Bronchial epithelial cell (primary cell): ENCODE measurements at regions not wholly inside any gene's neighbourhood (a gene's known extent, or its start where the extent isn't known, plus 50 kb on each side); places are given as distances from the start of the nearest gene placed in this dataset.

Source experiments
- DNase-seq: peaks from one replicate; pipeline ENCODE4 v3.0.0-alpha.2; 2010; ENCODE audit warnings: low read depth
- FAIRE-seq: peaks from 2 replicates; lab custom pipeline; 2011; peaks lifted over from hg19 to GRCh38; lab: Jason Lieb, UNC
- H3K27me3 ChIP-seq: 2 replicates; pipeline ENCODE4 v1.5.1; 2011; ENCODE audit warnings: low read length; ENCODE audit not compliant: control insufficient read depth, insufficient read depth
- H3K36me3 ChIP-seq: 2 replicates; pipeline ENCODE4 v1.5.1; 2011; ENCODE audit warnings: low read length; ENCODE audit not compliant: control insufficient read depth, insufficient read depth
- H3K4me3 ChIP-seq: 2 replicates; pipeline ENCODE4 v1.5.1; 2011; ENCODE audit warnings: mild to moderate bottlenecking, low read depth, low read length, control low read depth
- CTCF ChIP-seq: IDR thresholded peaks from 2 replicates; pipeline ENCODE4 v1.5.1; 2011; ENCODE audit warnings: mild to moderate bottlenecking, moderate library complexity, low read length, control low read depth, inconsistent platforms; ENCODE audit not compliant: insufficient read depth, severe bottlenecking

- FAIRE-seq (no peak), DNase-seq (no peak)
- Histone ChIP-seq H3K4me3 (no peak overlapping the region), H3K36me3 (no peaks in the 10 kb centered on the region), H3K27me3 (no peaks in the 10 kb centered on the region)
- no peak for TF ChIP-seq CTCF
Observed at GRCh38 chr4:112905728-112906127, 143.7 kb upstream of the ANK2 start.

GRCh38 chr4:112908511-112908910 lies 140.9 kb upstream of the ANK2 start:
- peak; percentile 18 for DNase-seq
- Histone ChIP-seq H3K27me3 (no peaks in the 10 kb centered on the region), H3K4me3 (no peak overlapping the region), H3K36me3 (no peaks in the 10 kb centered on the region)
- TF ChIP-seq CTCF = no peak
- no peak for FAIRE-seq

- no peak for TF ChIP-seq CTCF
- H3K4me3 ChIP-seq = no peak overlapping the region
- no peak for FAIRE-seq
Observed at GRCh38 chr4:112910109-112910736, 139.2 kb upstream of the ANK2 start.

GRCh38 chr4:112916868-112917267 lies 132.6 kb upstream of the ANK2 start:
- FAIRE-seq (no peak), DNase-seq (peak; percentile 5)
- TF ChIP-seq CTCF = no peak
- no peaks in the 10 kb centered on the region for H3K36me3 ChIP-seq
- no peaks in the 10 kb centered on the region for H3K27me3 ChIP-seq
- no peak overlapping the region for H3K4me3 ChIP-seq

More at GRCh38 chr4:112910109-112910736, 139.2 kb upstream of the ANK2 start:
- no peak for DNase-seq
- Histone ChIP-seq H3K36me3 (no peaks in the 10 kb centered on the region), H3K27me3 (no peaks in the 10 kb centered on the region)

- FAIRE-seq (no peak), DNase-seq (no peak)
- Histone ChIP-seq H3K27me3 (no peaks in the 10 kb centered on the region), H3K4me3 (no peak overlapping the region), H3K36me3 (no peaks in the 10 kb centered on the region)
- TF ChIP-seq CTCF = no peak
Observed at GRCh38 chr4:112923516-112923915, 125.9 kb upstream of the ANK2 start.

- H3K27me3 ChIP-seq = no peaks in the 10 kb centered on the region
- DNase-seq (no peak), FAIRE-seq (no peak)
- no peaks in the 10 kb centered on the region for H3K36me3 ChIP-seq
- no peak for TF ChIP-seq CTCF
- H3K4me3 ChIP-seq = no peak overlapping the region
Observed at GRCh38 chr4:112926819-112927218, 122.6 kb upstream of the ANK2 start.
